ENCODE measurements at regions not wholly inside any gene's neighbourhood (a gene's known extent, or its start where the extent isn't known, plus 50 kb on each side); places are given as distances from the start of the nearest gene placed in this dataset.

DNA sequence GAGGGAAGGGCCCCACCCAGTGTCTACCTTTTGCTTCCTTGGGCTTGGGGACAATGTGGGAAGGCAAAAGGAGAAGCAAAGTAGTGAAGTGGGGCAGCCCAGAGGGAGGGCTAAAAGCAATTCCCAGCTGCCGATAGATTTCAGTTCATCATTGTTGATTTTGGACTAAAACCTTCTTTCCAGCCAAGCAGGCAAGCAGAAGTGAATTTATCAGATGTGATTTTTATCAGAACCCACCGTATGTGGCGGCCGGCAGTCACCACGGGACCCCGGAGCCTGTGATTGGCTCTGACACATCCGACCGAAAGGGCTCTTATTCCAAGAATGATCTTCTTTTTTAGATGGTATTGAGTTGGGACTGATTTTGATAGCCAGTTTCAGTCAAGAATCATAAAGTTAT is 559.9 kb downstream of the PSAT1 start:
- DNase-seq (ENCODE audit: extremely low spot score) = no peak
- TF ChIP-seq BHLHE40 (IDR thresholded peaks at IDR 0.05; ENCODE audit: borderline replicate concordance) = no peak
- CTCF ChIA-PET = no interaction called here
- POLR2A ChIA-PET = no interaction called here

GRCh38 chr9:78857373-78858225 is 560.7 kb downstream of the PSAT1 start:
- ChIA-PET CTCF (no interaction called here), POLR2A (no interaction called here)
- DNase-seq (ENCODE audit: extremely low spot score) = no peak
- no peak for TF ChIP-seq HDGF (IDR thresholded peaks at IDR 0.05; ENCODE audit: borderline replicate concordance)
- TF ChIP-seq L3MBTL2 (conservative IDR thresholded peaks at IDR 0.05) = no peak
- no peak for TF ChIP-seq TARDBP (IDR thresholded peaks at IDR 0.05)
- TF ChIP-seq ZNF384 (IDR thresholded peaks at IDR 0.05) = no peak
- no peak for TF ChIP-seq ARNT (IDR thresholded peaks at IDR 0.05)
- no peak for TF ChIP-seq SUZ12 (IDR thresholded peaks at IDR 0.05)
- TF ChIP-seq FOXM1 (IDR thresholded peaks at IDR 0.05; ENCODE audit: borderline replicate concordance) = no peak
- no peak for TF ChIP-seq ELF4 (IDR thresholded peaks at IDR 0.05)
- no peak for TF ChIP-seq BHLHE40 (IDR thresholded peaks at IDR 0.05; ENCODE audit: borderline replicate concordance)
- TF ChIP-seq CTBP1 (IDR thresholded peaks at IDR 0.05; ENCODE audit: borderline replicate concordance) = no peak
- TF ChIP-seq NFRKB (IDR thresholded peaks at IDR 0.05) = no peak
- no peak for TF ChIP-seq FOXK2 (IDR thresholded peaks at IDR 0.05)
- no peak for TF ChIP-seq LEF1 (IDR thresholded peaks at IDR 0.05; ENCODE audit: borderline replicate concordance)

DNA sequence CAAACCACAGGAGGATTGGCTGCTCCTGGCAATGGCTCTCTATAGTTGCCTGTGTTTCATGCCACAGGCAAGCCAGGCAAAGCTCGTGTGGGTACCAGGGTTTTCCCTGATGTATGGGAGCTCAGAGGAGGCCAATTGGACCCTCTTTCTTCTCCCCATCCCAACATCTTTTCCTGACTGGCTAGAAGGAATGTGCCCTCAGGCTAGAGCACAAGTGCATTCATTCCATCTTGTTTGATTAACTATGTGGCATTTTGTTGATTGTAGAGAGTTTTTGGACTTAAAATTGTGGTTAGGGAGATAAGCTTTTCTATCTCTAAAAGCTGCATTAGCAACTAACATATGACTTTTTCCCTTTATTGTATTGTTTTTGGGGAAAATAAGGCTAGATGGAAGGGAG is 561.3 kb downstream of the PSAT1 start:
- TF ChIP-seq L3MBTL2 (conservative IDR thresholded peaks at IDR 0.05) (no peak), ELF4 (IDR thresholded peaks at IDR 0.05) (no peak), SUZ12 (IDR thresholded peaks at IDR 0.05) (no peak), BHLHE40 (IDR thresholded peaks at IDR 0.05; ENCODE audit: borderline replicate concordance) (no peak), CTBP1 (IDR thresholded peaks at IDR 0.05; ENCODE audit: borderline replicate concordance) (no peak), ARNT (IDR thresholded peaks at IDR 0.05) (no peak), ZNF384 (IDR thresholded peaks at IDR 0.05) (no peak)
- no peak for DNase-seq (ENCODE audit: extremely low spot score)
- ChIA-PET POLR2A (no interaction called here), CTCF (no interaction called here)

DNA sequence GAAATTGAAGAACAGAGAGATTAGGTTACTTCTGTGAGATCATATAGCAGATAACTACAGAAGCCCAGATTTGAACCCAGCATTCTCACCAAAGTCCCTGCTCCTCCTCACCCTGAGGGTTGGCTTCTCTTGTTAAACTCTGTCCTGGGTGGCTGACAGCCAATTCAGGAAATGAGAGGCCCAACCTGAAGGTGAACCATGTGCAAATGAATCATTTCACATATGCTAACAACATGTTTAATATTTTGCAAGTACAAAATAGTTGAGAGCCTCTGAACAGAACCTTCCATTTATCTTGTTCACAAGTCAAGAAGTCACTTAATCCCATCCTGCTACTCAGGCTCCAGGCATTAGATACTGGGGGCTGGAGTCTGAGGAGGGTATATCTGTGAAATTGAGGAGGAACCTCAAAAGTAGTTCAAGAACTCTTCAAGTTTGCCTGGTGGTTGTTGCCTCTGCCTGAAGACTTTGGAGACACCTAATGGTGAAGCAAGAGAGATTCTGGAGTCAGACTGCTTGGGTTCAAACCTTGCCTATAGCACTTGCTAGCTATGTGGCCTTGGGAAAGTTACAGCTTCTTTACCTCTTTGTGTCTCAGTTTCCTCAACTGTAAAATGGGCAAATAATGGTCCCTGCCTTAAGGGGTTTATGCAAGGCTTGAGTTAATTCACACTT is 564.0 kb downstream of the PSAT1 start:
- TF ChIP-seq LEF1 (IDR thresholded peaks at IDR 0.05; ENCODE audit: borderline replicate concordance) = no peak
- CTCF ChIA-PET = no interaction called here
- no peak for DNase-seq (ENCODE audit: extremely low spot score)
- POLR2A ChIA-PET = no interaction called here

DNA sequence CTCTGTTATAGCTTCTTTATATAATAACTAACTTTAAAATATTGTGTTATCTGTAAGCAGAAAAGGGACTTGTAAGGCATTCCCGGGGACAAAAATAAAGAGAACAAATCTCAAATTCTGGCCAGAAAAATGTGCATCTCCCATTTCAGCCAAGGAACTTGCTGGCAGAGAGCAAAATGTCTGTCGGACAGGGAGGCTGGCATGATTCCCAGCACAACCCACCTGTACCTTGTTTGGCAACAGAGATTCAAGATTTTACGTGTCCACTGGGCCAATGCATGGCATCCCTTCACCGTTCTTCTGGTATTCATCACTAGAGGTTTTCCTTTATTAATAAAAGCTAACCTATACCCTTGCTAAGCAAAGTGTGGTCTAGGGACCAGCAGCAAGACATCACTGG is 566.6 kb downstream of the PSAT1 start:
- no peak for TF ChIP-seq SUZ12 (IDR thresholded peaks at IDR 0.05)
- TF ChIP-seq FOXA1 (IDR thresholded peaks at IDR 0.05) = no peak
- TF ChIP-seq NFRKB (IDR thresholded peaks at IDR 0.05) = no peak
- no peak for TF ChIP-seq CTBP1 (IDR thresholded peaks at IDR 0.05; ENCODE audit: borderline replicate concordance)
- no peak for TF ChIP-seq L3MBTL2 (conservative IDR thresholded peaks at IDR 0.05)
- TF ChIP-seq FOXM1 (IDR thresholded peaks at IDR 0.05; ENCODE audit: borderline replicate concordance) = no peak
- TF ChIP-seq ZNF384 (IDR thresholded peaks at IDR 0.05) = no peak
- no peak for TF ChIP-seq ARNT (IDR thresholded peaks at IDR 0.05)
- TF ChIP-seq TARDBP (IDR thresholded peaks at IDR 0.05) = no peak
- TF ChIP-seq PKNOX1 (IDR thresholded peaks at IDR 0.05) = no peak
- no peak for TF ChIP-seq BHLHE40 (IDR thresholded peaks at IDR 0.05; ENCODE audit: borderline replicate concordance)
- no peak for TF ChIP-seq FOXK2 (IDR thresholded peaks at IDR 0.05)
- TF ChIP-seq ELF4 (IDR thresholded peaks at IDR 0.05) = no peak
- DNase-seq (ENCODE audit: extremely low spot score) = no peak
- ChIA-PET POLR2A (no interaction called here), CTCF (no interaction called here)

DNA sequence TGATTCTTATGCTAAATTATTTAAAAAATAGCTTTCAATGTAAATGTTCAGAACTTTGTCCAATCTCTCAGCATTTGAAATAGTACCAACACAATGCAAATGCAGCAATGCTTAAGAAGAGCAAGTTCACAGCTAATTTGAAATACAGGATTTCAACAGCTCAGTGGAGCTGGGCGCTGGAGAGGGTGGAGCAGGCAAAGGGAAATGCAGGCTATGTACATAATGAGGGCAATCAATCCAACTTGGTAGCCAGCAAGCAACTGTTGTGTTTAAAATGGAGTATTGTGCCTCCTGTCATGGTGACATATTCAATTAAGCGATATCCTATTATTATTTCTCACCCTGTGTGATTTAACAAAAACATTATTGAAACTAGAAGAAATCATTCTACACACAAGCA is 568.8 kb downstream of the PSAT1 start:
- no peak for DNase-seq (ENCODE audit: extremely low spot score)
- no peak for TF ChIP-seq ZNF384 (IDR thresholded peaks at IDR 0.05)
- TF ChIP-seq CTBP1 (IDR thresholded peaks at IDR 0.05; ENCODE audit: borderline replicate concordance) = no peak
- no peak for TF ChIP-seq BHLHE40 (IDR thresholded peaks at IDR 0.05; ENCODE audit: borderline replicate concordance)
- no peak for TF ChIP-seq PKNOX1 (IDR thresholded peaks at IDR 0.05)
- no peak for TF ChIP-seq NFRKB (IDR thresholded peaks at IDR 0.05)
- no peak for TF ChIP-seq TARDBP (IDR thresholded peaks at IDR 0.05)
- no peak for TF ChIP-seq HDGF (IDR thresholded peaks at IDR 0.05; ENCODE audit: borderline replicate concordance)
- no peak for TF ChIP-seq FOXA1 (IDR thresholded peaks at IDR 0.05)
- no peak for TF ChIP-seq SUZ12 (IDR thresholded peaks at IDR 0.05)
- TF ChIP-seq SP1 (IDR thresholded peaks at IDR 0.05) = no peak
- POLR2A ChIA-PET = no interaction called here
- CTCF ChIA-PET = no interaction called here
